HG03095 (cell line): ENCODE measurements at regions not wholly inside any gene's neighbourhood (a gene's known extent, or its start where the extent isn't known, plus 50 kb on each side); places are given as distances from the start of the nearest gene placed in this dataset.

Experiments
- ATAC-seq: cut with Tn5 transposase; IDR thresholded peaks from one replicate; pipeline ENCODE4 v1.9.1; 2021; ENCODE audit warnings: moderate library complexity; ENCODE audit not compliant: unreplicated experiment

GRCh38 chr15:39108021-39108420, 472.9 kb upstream of the THBS1 start:
- no peak for ATAC-seq

GRCh38 chr15:39110336-39110735, 470.5 kb upstream of the THBS1 start:
- ATAC-seq = no peak

- ATAC-seq = no peak
Observed at GRCh38 chr15:39110746-39111145, 470.1 kb upstream of the THBS1 start.

- ATAC-seq = no peak
Observed at GRCh38 chr15:39113741-39114140, 467.1 kb upstream of the THBS1 start.

- ATAC-seq = no peak
Observed at GRCh38 chr15:39114690-39115378, 466.0 kb upstream of the THBS1 start.

GRCh38 chr15:39115379-39116057, 465.4 kb upstream of the THBS1 start:
- ATAC-seq = no peak

- no peak for ATAC-seq
Observed at GRCh38 chr15:39118510-39118909, 462.4 kb upstream of the THBS1 start.

- ATAC-seq = no peak
Observed at GRCh38 chr15:39124155-39124552, 456.7 kb upstream of the THBS1 start.

- no peak for ATAC-seq
Observed at GRCh38 chr15:39124553-39125171, 456.2 kb upstream of the THBS1 start.

- ATAC-seq = no peak
Observed at GRCh38 chr15:39125226-39125625, 455.7 kb upstream of the THBS1 start.

GRCh38 chr15:39125904-39126303, 455.0 kb upstream of the THBS1 start:
- no peak for ATAC-seq

GRCh38 chr15:39127151-39127790, 453.6 kb upstream of the THBS1 start:
- ATAC-seq = no peak

GRCh38 chr15:39127925-39128617, 452.8 kb upstream of the THBS1 start:
- ATAC-seq = no peak

GRCh38 chr15:39128746-39129145, 452.1 kb upstream of the THBS1 start:
- no peak for ATAC-seq

- no peak for ATAC-seq
Observed at GRCh38 chr15:39130556-39131379, 450.1 kb upstream of the THBS1 start.

GRCh38 chr15:39131609-39132008, 449.3 kb upstream of the THBS1 start:
- ATAC-seq = no peak

GRCh38 chr15:39132070-39132469, 448.8 kb upstream of the THBS1 start:
- ATAC-seq = no peak

- ATAC-seq = no peak
Observed at GRCh38 chr15:39132954-39133600, 447.8 kb upstream of the THBS1 start.

- ATAC-seq = no peak
Observed at GRCh38 chr15:39134282-39134681, 446.6 kb upstream of the THBS1 start.

GRCh38 chr15:39135989-39136388, 444.9 kb upstream of the THBS1 start:
- ATAC-seq = no peak
